T-cell (primary cell): ENCODE measurements at regions not wholly inside any gene's neighbourhood (a gene's known extent, or its start where the extent isn't known, plus 50 kb on each side); places are given as distances from the start of the nearest gene placed in this dataset.
"Not testable (repeated sequence)": the region's sequence is repeated elsewhere in the genome, so short reads cannot be mapped to it uniquely, and the experiment has no call there.

Experiments used
- ATAC-seq, 4 experiments: fragments of 200-7000 bp in 3 of 4; fragments of 150-1000 bp in 1 of 4; cut with Tn5 transposase; replicated peaks in 1 of 4; 1 replicate in 3 of 4; 2 replicates in 1 of 4; pipeline ENCODE4 v1.10.0; 2021; ENCODE audit warnings: moderate library complexity in 3 of 4, mild to moderate bottlenecking in 2 of 4, moderate number of reproducible peaks in 1 of 4
- CTCF ChIA-PET, 2 donors: fragments of 300-600 bp; sonication (Branson Sonifier 250); formaldehyde crosslinking; loops; one replicate each; lab custom pipeline; 2022; ENCODE audit warnings: antibody characterized with exemption in 2 of 2; lab: Charles Lee
- POLR2A ChIA-PET, 2 donors: fragments of 300-600 bp; sonication (Branson Sonifier 250); formaldehyde crosslinking; loops; one replicate each; lab custom pipeline; 2022; ENCODE audit warnings: antibody characterized with exemption in 2 of 2; lab: Charles Lee
- DNase-seq, 35 experiments: peaks; one replicate each; pipeline versions ENCODE4 v3.0.0 to v3.0.0-alpha.2; 2013 to 2023
- H3K27ac ChIP-seq: one replicate; pipeline ENCODE4 v1.5.1; 2013; ENCODE audit warnings: low read length
- H3K27me3 ChIP-seq, 2 experiments: replicated peaks in 1 of 2; 1 replicate in 1 of 2; 2 replicates in 1 of 2; pipeline versions ENCODE4 v1.6.1 to v1.7.0; 2013; ENCODE audit warnings: low read length in 1 of 2, mixed read lengths in 1 of 2; ENCODE audit not compliant: control insufficient read depth in 2 of 2, insufficient read depth in 2 of 2; ENCODE audit errors: extremely low read depth in 1 of 2
- H3K36me3 ChIP-seq, 2 donors: 1 replicate in 1 of 2; 2 replicates in 1 of 2; pipeline versions ENCODE4 v1.6.1 to v1.7.0; 2013; ENCODE audit warnings: low read length in 1 of 2; ENCODE audit not compliant: control insufficient read depth in 2 of 2, insufficient read depth in 1 of 2; ENCODE audit errors: extremely low read depth in 1 of 2
- H3K4me1 ChIP-seq, 2 experiments: 1 replicate in 1 of 2; 2 replicates in 1 of 2; pipeline versions ENCODE4 v1.6.1 to v1.7.0; 2013; ENCODE audit warnings: low read length in 2 of 2, mixed read lengths in 1 of 2; ENCODE audit not compliant: insufficient read depth in 2 of 2, control insufficient read depth in 1 of 2; ENCODE audit errors: extremely low read depth in 1 of 2
- H3K4me3 ChIP-seq, 2 donors: 1 replicate in 1 of 2; 2 replicates in 1 of 2; pipeline versions ENCODE4 v1.5.1 to v1.7.0; 2013; ENCODE audit warnings: mild to moderate bottlenecking in 2 of 2, low read length in 1 of 2, moderate library complexity in 1 of 2; ENCODE audit not compliant: control insufficient read depth in 1 of 2; ENCODE audit errors: extremely low read depth in 1 of 2
- H3K9me3 ChIP-seq: 2 replicates; pipeline ENCODE4 v1.7.0; 2013
- H3K27ac Mint-ChIP-seq, 2 donors: one replicate each; pipeline ENCODE4 v1.8.0; 2020 to 2021; ENCODE audit warnings: mild to moderate bottlenecking in 2 of 2, mixed read lengths in 2 of 2
- H3K27me3 Mint-ChIP-seq, 2 donors: one replicate each; pipeline ENCODE4 v1.8.0; 2021 to 2022; ENCODE audit warnings: mixed read lengths in 2 of 2
- H3K36me3 Mint-ChIP-seq: one replicate; pipeline ENCODE4 v1.8.0; 2021; ENCODE audit warnings: mixed read lengths
- H3K4me1 Mint-ChIP-seq, 3 donors: one replicate each; pipeline ENCODE4 v1.8.0; 2020 to 2022; ENCODE audit warnings: mixed read lengths in 3 of 3, mild to moderate bottlenecking in 1 of 3
- H3K4me3 Mint-ChIP-seq, 3 donors: one replicate each; pipeline ENCODE4 v1.8.0; 2020 to 2022; ENCODE audit warnings: mild to moderate bottlenecking in 3 of 3, mixed read lengths in 3 of 3, moderate library complexity in 3 of 3
- H3K9me3 Mint-ChIP-seq, 3 donors: one replicate each; pipeline ENCODE4 v1.8.0; 2020 to 2022; ENCODE audit warnings: mixed read lengths in 3 of 3
- WGBS: methylation state at CpG from one replicate; pipeline ENCODE4 v1.1.5; 2013; ENCODE audit warnings: missing lambda C conversion rate; ENCODE audit not compliant: insufficient coverage; 5-methylcytosine and 5-hydroxymethylcytosine counted together

- H3K27ac ChIP-seq: no peak overlapping the region
- no peaks in the 10 kb centered on the region for H3K4me1 ChIP-seq
- Mint-ChIP-seq H3K4me3 (no peak overlapping the region), H3K27me3 (peaks cover 16 to 26% of the 10 kb centered on the region in 2 donors), H3K4me1 (no peaks in the 10 kb centered on the region), H3K27ac (no peak overlapping the region), H3K36me3 (no peaks in the 10 kb centered on the region), H3K9me3 (peaks cover 0 to 4% (median 0%) of the 10 kb centered on the region in 3 donors)
- peaks cover 0 to 21% of the 10 kb centered on the region in 2 experiments for H3K27me3 ChIP-seq
- ATAC-seq: no peak
- 93% methylated on average over 3 of the region's 4 CpGs for WGBS
- ChIA-PET CTCF (no interaction called here), POLR2A (no interaction called here)
- H3K9me3 ChIP-seq: no peaks in the 10 kb centered on the region
- no peak overlapping the region for H3K4me3 ChIP-seq
- DNase-seq: no peak
- H3K36me3 ChIP-seq: no peaks in the 10 kb centered on the region
These were observed 69.8 kb upstream of the TOPAZ1 start for GRCh38 chr3:44171891-44172290.

GRCh38 chr3:44172701-44173100 is 69.0 kb upstream of the TOPAZ1 start:
- H3K4me3 ChIP-seq, H3K4me3 Mint-ChIP-seq, H3K9me3 Mint-ChIP-seq, DNase-seq, H3K4me1 ChIP-seq, H3K27ac Mint-ChIP-seq, H3K4me1 Mint-ChIP-seq, POLR2A ChIA-PET, ATAC-seq, CTCF ChIA-PET, H3K9me3 ChIP-seq, H3K36me3 Mint-ChIP-seq, H3K27ac ChIP-seq, H3K36me3 ChIP-seq: not testable (repeated sequence)
- H3K27me3 Mint-ChIP-seq: peaks cover 13 to 23% of the 10 kb centered on the region in 2 donors
- H3K27me3 ChIP-seq: peaks cover 0 to 20% of the 10 kb centered on the region in 2 experiments
- 91% methylated on average over 6 of the region's 8 CpGs for WGBS

GRCh38 chr3:44173263-44173662 is 68.4 kb upstream of the TOPAZ1 start:
- Mint-ChIP-seq H3K27ac (no peak overlapping the region), H3K36me3 (no peaks in the 10 kb centered on the region), H3K4me3 (no peak overlapping the region), H3K27me3 (peaks cover 13 to 28% of the 10 kb centered on the region in 2 donors), H3K4me1 (no peaks in the 10 kb centered on the region), H3K9me3 (peaks cover 0 to 4% (median 0%) of the 10 kb centered on the region in 3 donors)
- DNase-seq (no peak), ATAC-seq (no peak)
- 93% methylated on average over 7 of the region's 15 CpGs for WGBS
- ChIA-PET CTCF (no interaction called here), POLR2A (no interaction called here)
- Histone ChIP-seq H3K27me3 (peaks cover 0 to 18% of the 10 kb centered on the region in 2 experiments), H3K4me3 (no peak overlapping the region), H3K27ac (no peak overlapping the region), H3K36me3 (no peaks in the 10 kb centered on the region), H3K9me3 (no peaks in the 10 kb centered on the region), H3K4me1 (no peaks in the 10 kb centered on the region)

- ATAC-seq (no peak), DNase-seq (no peak)
- peaks cover 0 to 18% of the 10 kb centered on the region in 2 experiments for H3K27me3 ChIP-seq
- 80% methylated on average over 1 of the region's 2 CpGs for WGBS
- Mint-ChIP-seq H3K9me3 (peaks cover 0 to 4% (median 0%) of the 10 kb centered on the region in 3 donors), H3K27ac (no peak overlapping the region), H3K4me3 (no peak overlapping the region), H3K27me3 (peaks cover 13 to 29% of the 10 kb centered on the region in 2 donors), H3K4me1 (no peaks in the 10 kb centered on the region), H3K36me3 (no peaks in the 10 kb centered on the region)
- no peaks in the 10 kb centered on the region for H3K9me3 ChIP-seq
- H3K4me3 ChIP-seq: no peak overlapping the region
- no peak overlapping the region for H3K27ac ChIP-seq
- ChIA-PET POLR2A (interaction anchor here in 1 of 2 donors (0.6 kb wide), 1 partner anchor 24 kb away, joined by 3 read pairs; no protein-coding TSS in a partner anchor), CTCF (no interaction called here)
- no peaks in the 10 kb centered on the region for H3K36me3 ChIP-seq
- no peaks in the 10 kb centered on the region for H3K4me1 ChIP-seq
These were observed 66.6 kb upstream of the TOPAZ1 start for GRCh38 chr3:44175070-44175469.

GRCh38 chr3:44179246-44179645 is 62.4 kb upstream of the TOPAZ1 start:
- peaks cover 12 to 26% of the 10 kb centered on the region in 2 donors for H3K27me3 Mint-ChIP-seq
- ATAC-seq: no peak
- H3K27me3 ChIP-seq: peaks cover 0 to 5% of the 10 kb centered on the region in 2 experiments
- ChIA-PET POLR2A (no interaction called here), CTCF (no interaction called here)
- no peaks in the 10 kb centered on the region for H3K36me3 Mint-ChIP-seq
- WGBS: 80% methylated on average over 4 of the region's 4 CpGs
- H3K4me3 ChIP-seq: no peak overlapping the region
- no peak overlapping the region for H3K27ac Mint-ChIP-seq
- peaks cover 0 to 4% (median 4%) of the 10 kb centered on the region in 3 donors for H3K4me1 Mint-ChIP-seq
- H3K36me3 ChIP-seq: no peaks in the 10 kb centered on the region
- H3K9me3 Mint-ChIP-seq: no peaks in the 10 kb centered on the region
- no peaks in the 10 kb centered on the region for H3K4me1 ChIP-seq
- DNase-seq: no peak
- H3K9me3 ChIP-seq: no peaks in the 10 kb centered on the region
- no peak overlapping the region for H3K4me3 Mint-ChIP-seq
- H3K27ac ChIP-seq: no peak overlapping the region

- Histone ChIP-seq H3K9me3 (no peaks in the 10 kb centered on the region), H3K4me3 (no peak overlapping the region), H3K36me3 (no peaks in the 10 kb centered on the region), H3K27ac (no peak overlapping the region), H3K27me3 (peaks cover 0 to 14% of the 10 kb centered on the region in 2 experiments), H3K4me1 (no peaks in the 10 kb centered on the region)
- Mint-ChIP-seq H3K9me3 (no peaks in the 10 kb centered on the region), H3K27ac (no peak overlapping the region), H3K4me1 (peaks cover 0 to 5% (median 5%) of the 10 kb centered on the region in 3 donors), H3K27me3 (peaks cover 28 to 31% of the 10 kb centered on the region in 2 donors), H3K4me3 (no peak overlapping the region), H3K36me3 (no peaks in the 10 kb centered on the region)
- ATAC-seq: no peak
- WGBS: 5% methylated on average over 8 of the region's 14 CpGs
- POLR2A ChIA-PET: interaction anchor here in 1 of 2 donors (0.6 kb wide), 1 partner anchor 48 kb away, joined by 3 read pairs; no protein-coding TSS in a partner anchor
- no peak for DNase-seq
- CTCF ChIA-PET: no interaction called here
These were observed 57.2 kb upstream of the TOPAZ1 start for GRCh38 chr3:44184319-44184953.
